ENCODE measurements at regions not wholly inside any gene's neighbourhood (a gene's known extent, or its start where the extent isn't known, plus 50 kb on each side); places are given as distances from the start of the nearest gene placed in this dataset.

- Histone ChIP-seq H3K4me1 (ENCODE audit: control insufficient read depth, insufficient read depth, low read length) (no peaks in the 10 kb centered on the region), H3K4me3 (ENCODE audit: low read length) (no peak overlapping the region), H3K9me3 (ENCODE audit: control insufficient read depth, low read length) (no peaks in the 10 kb centered on the region), H3K27me3 (ENCODE audit: control insufficient read depth, insufficient read depth, low read length, poor library complexity, severe bottlenecking) (no peaks in the 10 kb centered on the region), H3K9ac (ENCODE audit: extremely low read depth, low read length, poor library complexity, severe bottlenecking) (no peak overlapping the region), H3K36me3 (ENCODE audit: control insufficient read depth, insufficient read depth, low read length) (no peaks in the 10 kb centered on the region), H3K27ac (ENCODE audit: low read depth, low read length) (no peak overlapping the region)
- no peaks in the 10 kb centered on the region for H3K9me3 Mint-ChIP-seq
- no peak for TF ChIP-seq CTCF (conservative IDR thresholded peaks at IDR 0.05)
- no peaks in the 10 kb centered on the region for H3K4me1 Mint-ChIP-seq
- DNase-seq, result no peak
- no peak overlapping the region for H3K27ac Mint-ChIP-seq
- H3K27me3 Mint-ChIP-seq (ENCODE audit: insufficient read depth), result peaks cover 2% of the 10 kb centered on the region
- no peak overlapping the region for H3K4me3 Mint-ChIP-seq
- H3K36me3 Mint-ChIP-seq (ENCODE audit: low read depth), result no peaks in the 10 kb centered on the region
These were observed 336.2 kb upstream of the PDE4D start for GRCh38 chr5:60229691-60230185.

GRCh38 chr5:60228676-60229075, 335.1 kb upstream of the PDE4D start:
- H3K27me3 Mint-ChIP-seq (ENCODE audit: insufficient read depth), result peaks cover 2% of the 10 kb centered on the region
- Histone ChIP-seq H3K4me1 (ENCODE audit: control insufficient read depth, insufficient read depth, low read length) (no peaks in the 10 kb centered on the region), H3K27ac (ENCODE audit: low read depth, low read length) (no peak overlapping the region), H3K9ac (ENCODE audit: extremely low read depth, low read length, poor library complexity, severe bottlenecking) (no peak overlapping the region), H3K36me3 (ENCODE audit: control insufficient read depth, insufficient read depth, low read length) (no peaks in the 10 kb centered on the region), H3K27me3 (ENCODE audit: control insufficient read depth, insufficient read depth, low read length, poor library complexity, severe bottlenecking) (no peaks in the 10 kb centered on the region), H3K9me3 (ENCODE audit: control insufficient read depth, low read length) (no peaks in the 10 kb centered on the region), H3K4me3 (ENCODE audit: low read length) (no peak overlapping the region)
- no peaks in the 10 kb centered on the region for H3K4me1 Mint-ChIP-seq
- no peak overlapping the region for H3K4me3 Mint-ChIP-seq
- 81 to 90% methylated on average over 2 to 3 of the region's 3 CpGs for WGBS, 2 experiments (ENCODE audit: insufficient coverage in 1 of 2, insufficient read length in 1 of 2)
- no peak for TF ChIP-seq CTCF (conservative IDR thresholded peaks at IDR 0.05)
- no peaks in the 10 kb centered on the region for H3K9me3 Mint-ChIP-seq
- H3K27ac Mint-ChIP-seq, result no peak overlapping the region
- H3K36me3 Mint-ChIP-seq (ENCODE audit: low read depth), result no peaks in the 10 kb centered on the region
- DNase-seq, result no peak

GRCh38 chr5:60226128-60226527, 332.6 kb upstream of the PDE4D start:
- no peak overlapping the region for H3K9ac ChIP-seq (ENCODE audit: extremely low read depth, low read length, poor library complexity, severe bottlenecking)
- no peaks in the 10 kb centered on the region for H3K36me3 ChIP-seq (ENCODE audit: control insufficient read depth, insufficient read depth, low read length)
- H3K4me1 Mint-ChIP-seq, result no peaks in the 10 kb centered on the region
- no peak overlapping the region for H3K27ac ChIP-seq (ENCODE audit: low read depth, low read length)
- H3K9me3 ChIP-seq (ENCODE audit: control insufficient read depth, low read length), result no peaks in the 10 kb centered on the region
- H3K36me3 Mint-ChIP-seq (ENCODE audit: low read depth), result no peaks in the 10 kb centered on the region
- no peak for DNase-seq
- no peak for TF ChIP-seq CTCF (conservative IDR thresholded peaks at IDR 0.05)
- H3K27ac Mint-ChIP-seq, result no peak overlapping the region
- no peaks in the 10 kb centered on the region for H3K4me1 ChIP-seq (ENCODE audit: control insufficient read depth, insufficient read depth, low read length)
- H3K9me3 Mint-ChIP-seq, result no peaks in the 10 kb centered on the region
- H3K27me3 Mint-ChIP-seq (ENCODE audit: insufficient read depth), result peaks cover 2% of the 10 kb centered on the region
- no peak overlapping the region for H3K4me3 Mint-ChIP-seq
- H3K4me3 ChIP-seq (ENCODE audit: low read length), result no peak overlapping the region
- H3K27me3 ChIP-seq (ENCODE audit: control insufficient read depth, insufficient read depth, low read length, poor library complexity, severe bottlenecking), result no peaks in the 10 kb centered on the region
